ENCODE measurements at regions not wholly inside any gene's neighbourhood (a gene's known extent, or its start where the extent isn't known, plus 50 kb on each side); places are given as distances from the start of the nearest gene placed in this dataset.

DNA sequence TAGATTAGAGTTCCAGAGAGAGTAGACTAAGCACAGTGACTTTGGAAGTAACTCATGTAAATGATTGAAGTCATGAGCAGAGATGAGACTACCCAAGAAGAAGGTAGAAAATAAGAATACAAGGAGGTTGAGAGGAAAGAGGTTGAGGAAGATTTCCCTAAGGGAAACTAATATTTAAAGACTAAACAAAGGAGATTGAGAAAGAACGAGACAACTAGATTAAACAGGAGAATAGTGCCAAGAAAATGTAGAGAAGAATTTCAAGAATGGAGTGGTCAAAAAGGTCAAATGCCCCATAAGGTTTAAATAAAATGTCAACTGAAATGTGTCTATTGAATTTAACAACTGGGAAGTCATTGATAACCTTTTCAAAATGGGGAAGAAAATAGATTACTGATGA is 59.0 kb downstream of the RPS29 start:
- Histone ChIP-seq H3K9me3 (ENCODE audit: insufficient read depth, low read depth, low read length) (no peaks in the 10 kb centered on the region), H3K4me1 (ENCODE audit: insufficient read depth, low read length) (no peaks in the 10 kb centered on the region), H3K9ac (ENCODE audit: low read depth, low read length) (no peak overlapping the region), H3K36me3 (ENCODE audit: insufficient read depth, low read depth, low read length) (no peaks in the 10 kb centered on the region), H3K27me3 (ENCODE audit: insufficient read depth, low read length) (no peaks in the 10 kb centered on the region), H3K4me3 (ENCODE audit: low read length) (no peak overlapping the region), H3K27ac (ENCODE audit: low read length) (no peak overlapping the region)

DNA sequence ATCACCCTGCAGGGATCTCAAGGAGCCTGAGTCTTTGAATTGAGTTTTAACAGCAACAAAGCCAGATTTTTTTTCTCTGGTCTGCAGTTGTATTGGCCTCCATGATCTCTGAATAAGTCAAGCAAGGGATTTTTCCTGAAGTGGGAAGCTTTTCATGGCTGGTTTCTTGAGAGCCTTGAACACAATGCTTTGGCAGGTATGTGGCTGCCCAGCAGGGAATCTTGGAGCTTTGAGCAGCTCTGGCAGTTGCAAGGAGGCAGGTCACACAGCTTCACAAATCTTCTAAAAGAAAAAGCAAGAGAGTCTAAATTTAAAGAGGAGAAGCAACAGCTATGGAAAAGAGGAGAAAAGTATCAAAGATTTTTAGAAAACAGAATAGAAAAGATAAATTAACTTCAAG is 60.1 kb downstream of the RPS29 start:
- Histone ChIP-seq H3K4me1 (ENCODE audit: insufficient read depth, low read length) (no peaks in the 10 kb centered on the region), H3K9me3 (ENCODE audit: insufficient read depth, low read depth, low read length) (no peaks in the 10 kb centered on the region), H3K9ac (ENCODE audit: low read depth, low read length) (no peak overlapping the region), H3K36me3 (ENCODE audit: insufficient read depth, low read depth, low read length) (no peaks in the 10 kb centered on the region), H3K27me3 (ENCODE audit: insufficient read depth, low read length) (no peaks in the 10 kb centered on the region), H3K27ac (ENCODE audit: low read length) (no peak overlapping the region), H3K4me3 (ENCODE audit: low read length) (no peak overlapping the region)

DNA sequence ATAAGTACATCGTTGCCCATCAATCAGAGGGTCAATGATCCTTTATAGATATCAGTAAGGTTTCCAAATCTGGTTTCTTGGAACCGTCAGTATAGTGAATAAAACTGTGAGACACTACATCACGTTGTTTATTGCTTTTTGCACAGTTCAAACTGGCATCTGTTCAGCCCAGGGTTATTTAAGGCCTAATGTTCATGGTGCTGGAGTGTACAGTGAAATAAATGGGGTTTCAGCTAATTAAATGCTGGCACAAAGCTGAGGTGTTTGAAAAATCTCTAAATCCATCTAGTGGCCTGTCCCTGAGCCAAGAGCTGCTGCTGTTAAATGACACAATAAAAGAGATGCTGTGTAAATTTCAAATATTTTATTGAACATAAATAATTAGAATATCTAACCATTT is 69.9 kb downstream of the RPS29 start:
- H3K4me1 ChIP-seq (ENCODE audit: insufficient read depth, low read length): no peaks in the 10 kb centered on the region
- H3K9me3 ChIP-seq (ENCODE audit: insufficient read depth, low read depth, low read length): no peaks in the 10 kb centered on the region
- no peak overlapping the region for H3K9ac ChIP-seq (ENCODE audit: low read depth, low read length)
- no peak overlapping the region for H3K27ac ChIP-seq (ENCODE audit: low read length)
- no peaks in the 10 kb centered on the region for H3K36me3 ChIP-seq (ENCODE audit: insufficient read depth, low read depth, low read length)
- H3K4me3 ChIP-seq (ENCODE audit: low read length): no peak overlapping the region
- no peaks in the 10 kb centered on the region for H3K27me3 ChIP-seq (ENCODE audit: insufficient read depth, low read length)

DNA sequence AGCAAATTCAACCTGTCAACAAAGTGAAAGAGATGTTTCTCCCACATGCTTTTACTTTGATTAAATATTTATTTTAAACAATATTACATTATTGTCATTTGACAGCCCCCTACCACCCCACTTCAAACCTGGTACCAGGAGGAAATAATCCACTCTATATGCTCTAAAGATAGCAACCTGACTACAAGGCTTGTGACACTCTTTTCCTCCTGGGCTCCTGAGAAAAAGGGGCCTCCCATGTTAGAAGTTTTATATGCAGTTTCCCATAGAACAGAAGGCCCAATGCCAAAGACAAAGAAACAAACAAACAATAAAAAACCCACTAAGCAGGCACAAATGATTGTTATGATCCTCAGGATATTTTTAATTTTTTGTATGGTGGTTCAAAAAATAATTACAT is 73.6 kb downstream of the RPS29 start:
- H3K9ac ChIP-seq (ENCODE audit: low read depth, low read length): no peak overlapping the region
- H3K9me3 ChIP-seq (ENCODE audit: insufficient read depth, low read depth, low read length): no peaks in the 10 kb centered on the region
- no peaks in the 10 kb centered on the region for H3K27me3 ChIP-seq (ENCODE audit: insufficient read depth, low read length)
- no peaks in the 10 kb centered on the region for H3K36me3 ChIP-seq (ENCODE audit: insufficient read depth, low read depth, low read length)
- H3K4me3 ChIP-seq (ENCODE audit: low read length): no peak overlapping the region
- H3K4me1 ChIP-seq (ENCODE audit: insufficient read depth, low read length): no peaks in the 10 kb centered on the region
- H3K27ac ChIP-seq (ENCODE audit: low read length): no peak overlapping the region

DNA sequence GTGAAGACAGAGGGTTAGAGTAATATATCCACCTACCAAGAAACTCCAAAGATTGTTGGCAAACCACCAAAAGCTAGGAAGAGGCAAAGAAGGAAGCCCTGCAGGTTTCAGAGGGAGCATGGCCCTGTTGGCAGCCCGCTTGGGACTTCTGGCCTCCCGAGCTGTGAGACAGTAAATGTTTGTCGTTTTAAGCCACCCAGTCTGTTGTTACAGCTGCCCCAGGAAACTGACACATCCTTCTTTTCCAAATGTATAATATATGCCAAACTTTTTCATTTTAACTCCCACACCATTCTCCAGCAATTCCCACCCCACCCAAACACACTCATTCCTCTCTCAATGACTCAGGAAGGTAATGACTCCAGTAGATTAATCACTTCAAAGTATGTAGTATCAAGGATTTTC is 74.0 kb downstream of the RPS29 start:
- H3K4me1 ChIP-seq (ENCODE audit: insufficient read depth, low read length): no peaks in the 10 kb centered on the region
- no peaks in the 10 kb centered on the region for H3K9me3 ChIP-seq (ENCODE audit: insufficient read depth, low read depth, low read length)
- no peak overlapping the region for H3K4me3 ChIP-seq (ENCODE audit: low read length)
- no peaks in the 10 kb centered on the region for H3K27me3 ChIP-seq (ENCODE audit: insufficient read depth, low read length)
- H3K36me3 ChIP-seq (ENCODE audit: insufficient read depth, low read depth, low read length): no peaks in the 10 kb centered on the region
- H3K9ac ChIP-seq (ENCODE audit: low read depth, low read length): no peak overlapping the region
- H3K27ac ChIP-seq (ENCODE audit: low read length): no peak overlapping the region

- H3K4me1 ChIP-seq (ENCODE audit: insufficient read depth, low read length): peaks cover 5% of the 10 kb centered on the region
- no peak overlapping the region for H3K4me3 ChIP-seq (ENCODE audit: low read length)
- H3K36me3 ChIP-seq (ENCODE audit: insufficient read depth, low read depth, low read length): no peaks in the 10 kb centered on the region
- no peaks in the 10 kb centered on the region for H3K27me3 ChIP-seq (ENCODE audit: insufficient read depth, low read length)
- H3K9me3 ChIP-seq (ENCODE audit: insufficient read depth, low read depth, low read length): no peaks in the 10 kb centered on the region
- H3K9ac ChIP-seq (ENCODE audit: low read depth, low read length): no peak overlapping the region
- H3K27ac ChIP-seq (ENCODE audit: low read length): no peak overlapping the region
These were observed 78.1 kb downstream of the RPS29 start for GRCh38 chr14:49508124-49508523.

DNA sequence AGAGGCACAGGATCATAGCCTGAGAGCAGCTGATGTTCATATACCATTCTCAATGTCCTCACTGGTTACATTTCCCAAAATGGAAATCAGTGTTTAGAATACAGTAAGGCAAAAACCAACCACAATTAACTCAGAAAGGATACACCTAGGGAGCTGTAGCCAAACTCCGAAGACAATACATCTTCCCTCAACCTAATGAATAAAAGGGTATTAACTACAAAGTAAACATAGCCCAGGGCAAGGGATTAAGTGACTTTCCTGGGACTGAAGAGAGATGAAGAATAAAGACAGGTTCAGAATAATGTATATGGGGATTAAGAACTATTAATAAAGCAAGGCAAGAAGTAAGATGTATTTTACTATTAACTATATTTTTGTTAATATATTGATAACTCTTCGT is 79.5 kb downstream of the RPS29 start:
- Histone ChIP-seq H3K27ac (ENCODE audit: low read length) (no peak overlapping the region), H3K36me3 (ENCODE audit: insufficient read depth, low read depth, low read length) (no peaks in the 10 kb centered on the region), H3K9ac (ENCODE audit: low read depth, low read length) (no peak overlapping the region), H3K4me1 (ENCODE audit: insufficient read depth, low read length) (peaks cover 5% of the 10 kb centered on the region), H3K27me3 (ENCODE audit: insufficient read depth, low read length) (no peaks in the 10 kb centered on the region), H3K4me3 (ENCODE audit: low read length) (no peak overlapping the region), H3K9me3 (ENCODE audit: insufficient read depth, low read depth, low read length) (no peaks in the 10 kb centered on the region)

- H3K9ac ChIP-seq (ENCODE audit: low read depth, low read length): no peak overlapping the region
- no peaks in the 10 kb centered on the region for H3K27me3 ChIP-seq (ENCODE audit: insufficient read depth, low read length)
- H3K36me3 ChIP-seq (ENCODE audit: insufficient read depth, low read depth, low read length): no peaks in the 10 kb centered on the region
- no peak overlapping the region for H3K27ac ChIP-seq (ENCODE audit: low read length)
- no peaks in the 10 kb centered on the region for H3K9me3 ChIP-seq (ENCODE audit: insufficient read depth, low read depth, low read length)
- peaks cover 5% of the 10 kb centered on the region for H3K4me1 ChIP-seq (ENCODE audit: insufficient read depth, low read length)
- no peak overlapping the region for H3K4me3 ChIP-seq (ENCODE audit: low read length)
These were observed 81.0 kb downstream of the RPS29 start for GRCh38 chr14:49505041-49505766.

GRCh38 chr14:49497725-49498348 is 88.3 kb downstream of the RPS29 start:
- H3K9me3 ChIP-seq (ENCODE audit: insufficient read depth, low read depth, low read length): no peaks in the 10 kb centered on the region
- H3K4me3 ChIP-seq (ENCODE audit: low read length): no peak overlapping the region
- H3K27ac ChIP-seq (ENCODE audit: low read length): no peak overlapping the region
- H3K4me1 ChIP-seq (ENCODE audit: insufficient read depth, low read length): no peaks in the 10 kb centered on the region
- no peak overlapping the region for H3K9ac ChIP-seq (ENCODE audit: low read depth, low read length)
- no peaks in the 10 kb centered on the region for H3K36me3 ChIP-seq (ENCODE audit: insufficient read depth, low read depth, low read length)
- no peaks in the 10 kb centered on the region for H3K27me3 ChIP-seq (ENCODE audit: insufficient read depth, low read length)

GRCh38 chr14:49497267-49497666 is 88.9 kb downstream of the RPS29 start:
- Histone ChIP-seq H3K4me3 (ENCODE audit: low read length) (no peak overlapping the region), H3K27ac (ENCODE audit: low read length) (no peak overlapping the region), H3K9ac (ENCODE audit: low read depth, low read length) (no peak overlapping the region), H3K27me3 (ENCODE audit: insufficient read depth, low read length) (no peaks in the 10 kb centered on the region), H3K36me3 (ENCODE audit: insufficient read depth, low read depth, low read length) (no peaks in the 10 kb centered on the region), H3K4me1 (ENCODE audit: insufficient read depth, low read length) (peaks cover 2% of the 10 kb centered on the region; the same call in 1 of the 2 replicates), H3K9me3 (ENCODE audit: insufficient read depth, low read depth, low read length) (no peaks in the 10 kb centered on the region)

DNA sequence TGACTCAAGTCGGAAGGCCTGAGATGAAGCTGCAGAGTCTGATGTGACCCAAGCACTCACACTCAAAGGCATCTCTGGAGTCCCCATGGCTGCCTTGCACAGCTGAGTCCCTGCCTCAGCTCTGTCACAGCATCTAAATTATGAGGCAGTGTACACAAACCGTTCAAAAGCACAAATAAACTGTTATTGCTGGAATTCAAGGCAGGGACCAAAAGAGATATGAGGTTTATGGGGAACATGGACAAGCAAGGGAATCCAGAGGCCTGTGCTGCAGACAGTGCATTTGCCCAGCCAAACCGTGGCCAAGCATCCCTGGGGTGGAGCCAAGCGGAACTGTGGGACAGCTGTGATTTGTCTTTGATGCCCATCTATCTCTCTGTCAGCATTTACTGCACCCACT is 91.3 kb downstream of the RPS29 start:
- Histone ChIP-seq H3K4me3 (ENCODE audit: low read length) (no peak overlapping the region), H3K4me1 (ENCODE audit: insufficient read depth, low read length) (peaks cover 6% of the 10 kb centered on the region; the same call in 1 of the 2 replicates), H3K27ac (ENCODE audit: low read length) (no peak overlapping the region), H3K9ac (ENCODE audit: low read depth, low read length) (no peak overlapping the region), H3K27me3 (ENCODE audit: insufficient read depth, low read length) (no peaks in the 10 kb centered on the region), H3K9me3 (ENCODE audit: insufficient read depth, low read depth, low read length) (no peaks in the 10 kb centered on the region), H3K36me3 (ENCODE audit: insufficient read depth, low read depth, low read length) (no peaks in the 10 kb centered on the region)

DNA sequence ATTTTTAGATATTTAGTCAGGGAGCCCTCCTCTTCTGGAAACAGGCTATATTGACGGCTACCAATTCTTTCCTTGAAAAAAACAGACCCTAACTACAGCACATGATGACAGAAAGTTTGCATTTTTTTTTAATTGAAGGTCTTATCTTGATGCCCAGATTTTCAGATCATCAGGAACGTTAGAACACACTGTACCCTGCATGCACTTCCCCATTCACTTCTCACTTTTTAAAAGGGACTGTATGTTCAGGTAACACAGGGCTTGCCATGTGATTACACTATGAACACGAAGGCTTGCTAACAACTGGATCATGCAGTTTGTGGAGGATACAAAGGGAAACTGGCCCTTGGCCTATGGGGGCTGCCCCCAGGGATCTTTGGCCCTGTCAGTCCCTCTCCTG is 92.6 kb downstream of the RPS29 start:
- Histone ChIP-seq H3K4me1 (ENCODE audit: insufficient read depth, low read length) (peaks cover 6% of the 10 kb centered on the region; the same call in 1 of the 2 replicates), H3K27ac (ENCODE audit: low read length) (no peak overlapping the region), H3K9ac (ENCODE audit: low read depth, low read length) (no peak overlapping the region), H3K27me3 (ENCODE audit: insufficient read depth, low read length) (no peaks in the 10 kb centered on the region), H3K36me3 (ENCODE audit: insufficient read depth, low read depth, low read length) (no peaks in the 10 kb centered on the region), H3K9me3 (ENCODE audit: insufficient read depth, low read depth, low read length) (no peaks in the 10 kb centered on the region), H3K4me3 (ENCODE audit: low read length) (no peak overlapping the region)
